GM23248 (cell line): ENCODE measurements at regions not wholly inside any gene's neighbourhood (a gene's known extent, or its start where the extent isn't known, plus 50 kb on each side); places are given as distances from the start of the nearest gene placed in this dataset.

Experiments used
- DNase-seq: peaks from one replicate; pipeline ENCODE4 v3.0.0-alpha.2; 2015
- H2AFZ ChIP-seq: fragments of 200-600 bp; sonication (generic); 2 replicates; pipeline ENCODE4 v1.6.1; 2016; ENCODE audit warnings: antibody characterized with exemption
- H3F3A ChIP-seq: fragments of 200-600 bp; sonication (generic); 2 replicates; pipeline ENCODE4 v1.6.1; 2016; ENCODE audit warnings: mild to moderate bottlenecking, antibody characterized with exemption, mixed run types; ENCODE audit not compliant: insufficient read depth
- H3K27ac ChIP-seq: fragments of 200-600 bp; sonication (generic); 2 replicates; pipeline ENCODE4 v1.5.1; 2016; ENCODE audit warnings: mild to moderate bottlenecking
- H3K27me3 ChIP-seq: fragments of 200-600 bp; sonication (generic); replicated peaks from 2 replicates; pipeline ENCODE4 v1.6.1; 2016; ENCODE audit warnings: mild to moderate bottlenecking; ENCODE audit not compliant: insufficient read depth
- H3K36me3 ChIP-seq: fragments of 200-600 bp; sonication (generic); 2 replicates; pipeline ENCODE4 v1.6.1; 2016; ENCODE audit warnings: low read depth, mild to moderate bottlenecking
- H3K4me1 ChIP-seq: fragments of 200-600 bp; sonication (generic); 2 replicates; pipeline ENCODE4 v1.6.1; 2016; ENCODE audit warnings: mild to moderate bottlenecking; ENCODE audit not compliant: insufficient read depth
- H3K4me2 ChIP-seq: fragments of 200-600 bp; sonication (generic); one replicate; pipeline ENCODE4 v1.6.1; 2016; ENCODE audit warnings: mild to moderate bottlenecking; ENCODE audit not compliant: unreplicated experiment
- H3K4me3 ChIP-seq: fragments of 200-600 bp; sonication (generic); 2 replicates; pipeline ENCODE4 v1.5.1; 2016; ENCODE audit warnings: mild to moderate bottlenecking
- H3K79me2 ChIP-seq: fragments of 200-600 bp; sonication (generic); 2 replicates; pipeline ENCODE4 v1.6.1; 2016; ENCODE audit warnings: mild to moderate bottlenecking; ENCODE audit not compliant: insufficient read depth
- H3K9ac ChIP-seq: fragments of 200-600 bp; sonication (generic); 2 replicates; pipeline ENCODE4 v1.6.1; 2016; ENCODE audit warnings: mild to moderate bottlenecking
- H3K9me2 ChIP-seq: fragments of 200-600 bp; sonication (generic); 2 replicates; pipeline ENCODE4 v1.6.1; 2016; ENCODE audit warnings: mixed run types, mild to moderate bottlenecking, moderate library complexity; ENCODE audit not compliant: insufficient read depth
- H3K9me3 ChIP-seq: fragments of 200-600 bp; sonication (generic); one replicate; pipeline ENCODE4 v1.6.1; 2017; ENCODE audit warnings: low read depth
- H4K20me1 ChIP-seq: fragments of 200-600 bp; sonication (generic); 2 replicates; pipeline ENCODE4 v1.6.0; 2016; ENCODE audit not compliant: insufficient read depth
- EZH2 ChIP-seq: fragments of 200-600 bp; sonication (generic); IDR thresholded peaks from 2 replicates; pipeline ENCODE4 v1.6.1; 2018; ENCODE audit warnings: antibody characterized with exemption, mild to moderate bottlenecking; ENCODE audit not compliant: insufficient read depth, poor library complexity, severe bottlenecking
- EZH2phosphoT487 ChIP-seq: fragments of 200-600 bp; sonication (generic); IDR thresholded peaks from 2 replicates; pipeline ENCODE4 v1.6.1; 2018; ENCODE audit warnings: antibody characterized with exemption, moderate library complexity, mild to moderate bottlenecking, low read depth; ENCODE audit not compliant: insufficient read depth
- WGBS, 2 experiments: methylation state at CpG; one replicate each; pipeline ENCODE4 v1.1.6; 2015 to 2017; ENCODE audit warnings: low lambda C conversion rate in 2 of 2, low coverage in 1 of 2; ENCODE audit errors: missing lambda C conversion rate in 2 of 2; 5-methylcytosine and 5-hydroxymethylcytosine counted together
- in situ Hi-C: fragments of 300-500 bp; cut with MboI; formaldehyde crosslinking; loops from 2 replicates; pipeline ENCODE4 v1.15.0; 2020

GRCh38 chr2:10972683-10973433 is 61.1 kb downstream of the KCNF1 start:
- in situ Hi-C loops = no loop called here
- H3K27me3 ChIP-seq = peaks cover 17% of the 10 kb centered on the region
- no peak for TF ChIP-seq EZH2phosphoT487
- TF ChIP-seq EZH2 = no peak

DNA sequence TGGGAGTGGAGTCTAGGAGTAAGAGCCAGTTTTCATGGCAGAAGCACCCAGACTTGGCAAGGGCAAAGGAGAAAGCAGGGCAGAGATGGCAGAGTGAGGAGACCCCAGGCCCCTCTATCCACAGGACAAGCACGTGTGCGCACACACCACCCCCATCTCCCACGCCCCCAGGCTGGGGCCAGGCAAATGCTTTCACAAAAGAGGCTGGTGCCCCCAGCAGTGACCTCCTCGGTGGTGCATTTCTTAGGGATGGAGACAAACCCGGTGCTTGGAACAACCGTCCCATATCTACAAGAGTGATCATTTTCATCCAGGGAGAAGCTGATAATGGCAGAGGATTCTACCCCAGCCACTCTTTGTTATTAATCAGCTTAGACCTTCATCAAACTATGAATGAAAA is 62.0 kb downstream of the KCNF1 start:
- Histone ChIP-seq H3K9me3 (no peaks in the 10 kb centered on the region), H3K4me1 (no peaks in the 10 kb centered on the region), H2AFZ (no peak overlapping the region), H3F3A (no peaks in the 10 kb centered on the region), H3K79me2 (no peaks in the 10 kb centered on the region), H3K9ac (no peak overlapping the region), H4K20me1 (no peaks in the 10 kb centered on the region), H3K36me3 (no peaks in the 10 kb centered on the region), H3K4me3 (no peak overlapping the region), H3K27ac (no peak overlapping the region), H3K27me3 (peaks cover 22% of the 10 kb centered on the region), H3K9me2 (no peaks in the 10 kb centered on the region), H3K4me2 (no peak overlapping the region)
- in situ Hi-C loops = no loop called here
- DNase-seq = no peak
- 67 to 69% methylated on average over 6 of the region's 6 CpGs for WGBS, 2 experiments
- TF ChIP-seq EZH2 (no peak), EZH2phosphoT487 (no peak)

More at GRCh38 chr2:10972683-10973433, 61.1 kb downstream of the KCNF1 start:
- Histone ChIP-seq H2AFZ (no peak overlapping the region), H3K9ac (no peak overlapping the region), H3K36me3 (no peaks in the 10 kb centered on the region), H3K27ac (no peak overlapping the region), H3K4me1 (no peaks in the 10 kb centered on the region), H3K4me3 (no peak overlapping the region), H4K20me1 (no peaks in the 10 kb centered on the region), H3K9me2 (no peaks in the 10 kb centered on the region), H3K9me3 (no peaks in the 10 kb centered on the region), H3K79me2 (no peaks in the 10 kb centered on the region), H3K4me2 (no peak overlapping the region), H3F3A (no peaks in the 10 kb centered on the region)
- DNase-seq = no peak
- WGBS, 2 experiments = 73 to 75% methylated on average over 15 to 17 of the region's 17 CpGs

DNA sequence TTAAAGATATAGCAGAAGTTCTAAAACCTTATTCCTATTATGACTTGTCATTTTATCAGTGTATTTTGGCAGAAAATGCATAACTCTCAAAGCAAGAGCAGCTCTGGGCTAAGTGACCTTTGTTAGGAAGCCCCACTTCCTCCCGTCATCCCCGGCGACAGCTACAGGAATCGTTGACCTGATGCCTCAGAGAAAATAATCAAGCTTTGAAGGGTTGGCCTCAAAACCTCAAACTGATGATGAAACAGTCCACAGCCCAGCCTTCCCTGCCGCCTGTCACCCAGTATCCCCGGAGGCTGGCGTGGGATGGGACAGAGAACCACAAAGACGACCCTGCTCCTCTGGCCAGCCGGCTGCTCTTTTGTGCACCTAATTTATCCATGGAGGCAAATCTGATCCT is 65.3 kb downstream of the KCNF1 start:
- no peak for DNase-seq
- TF ChIP-seq EZH2 (no peak), EZH2phosphoT487 (no peak)
- Histone ChIP-seq H3K9me3 (no peaks in the 10 kb centered on the region), H3K9me2 (no peaks in the 10 kb centered on the region), H3K36me3 (no peaks in the 10 kb centered on the region), H3K27ac (no peak overlapping the region), H3K79me2 (no peaks in the 10 kb centered on the region), H3K4me1 (no peaks in the 10 kb centered on the region), H3F3A (no peaks in the 10 kb centered on the region), H4K20me1 (no peaks in the 10 kb centered on the region), H3K9ac (no peak overlapping the region), H2AFZ (no peak overlapping the region), H3K4me3 (no peak overlapping the region), H3K27me3 (peaks cover 22% of the 10 kb centered on the region), H3K4me2 (no peak overlapping the region)
- in situ Hi-C loops = no loop called here
- 63 to 70% methylated on average over 9 of the region's 9 CpGs for WGBS, 2 experiments

- Histone ChIP-seq H3K4me2 (no peak overlapping the region), H3K9ac (no peak overlapping the region), H2AFZ (no peak overlapping the region), H3F3A (no peaks in the 10 kb centered on the region), H3K27ac (no peak overlapping the region), H3K79me2 (no peaks in the 10 kb centered on the region), H3K9me3 (no peaks in the 10 kb centered on the region), H3K4me3 (no peak overlapping the region), H3K36me3 (no peaks in the 10 kb centered on the region), H3K4me1 (no peaks in the 10 kb centered on the region), H4K20me1 (no peaks in the 10 kb centered on the region), H3K27me3 (peaks cover 22% of the 10 kb centered on the region), H3K9me2 (no peaks in the 10 kb centered on the region)
- 47 to 54% methylated on average over 7 of the region's 7 CpGs for WGBS, 2 experiments
- DNase-seq = no peak
- in situ Hi-C loops = no loop called here
- no peak for TF ChIP-seq EZH2phosphoT487
- TF ChIP-seq EZH2 = no peak
These were observed 65.9 kb downstream of the KCNF1 start for GRCh38 chr2:10977621-10978020.
